ENCODE measurements at regions not wholly inside any gene's neighbourhood (a gene's known extent, or its start where the extent isn't known, plus 50 kb on each side); places are given as distances from the start of the nearest gene placed in this dataset.
A peak's percentile ranks its signal among the peaks of the same experiment; 100 is the strongest.

DNA sequence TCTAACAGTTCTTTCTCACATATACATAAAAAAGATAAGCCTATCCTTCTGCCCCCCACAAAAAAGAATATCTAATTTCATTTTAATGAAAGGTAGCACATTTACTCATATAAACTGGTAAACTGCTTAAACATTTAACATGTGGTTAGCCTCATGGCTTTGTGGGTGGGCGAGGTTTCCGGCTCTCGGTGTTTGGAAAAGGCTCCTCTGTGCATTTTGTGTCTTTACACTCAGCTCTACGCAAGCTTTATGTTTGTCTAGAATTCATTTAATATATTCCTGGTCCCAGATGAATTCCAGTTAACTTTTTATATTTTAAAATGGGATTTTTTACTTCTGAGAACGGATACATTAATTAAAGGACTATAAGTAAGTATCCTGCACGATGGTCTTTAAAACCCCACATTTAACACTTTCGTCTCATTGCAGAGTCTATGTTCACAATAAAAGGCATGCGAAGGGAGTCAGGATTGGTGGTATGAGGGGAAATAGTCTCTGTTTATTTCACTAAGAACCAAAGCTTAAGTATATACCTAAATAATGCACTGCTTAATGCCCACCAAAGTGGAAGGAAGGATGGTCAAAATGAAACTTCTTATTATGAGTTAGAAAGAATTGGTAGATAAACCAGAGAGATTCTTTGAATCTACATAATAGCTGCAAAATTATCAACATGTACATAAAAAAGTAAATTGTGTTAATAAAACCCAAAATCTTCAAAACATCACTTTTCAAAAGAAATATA lies 197.2 kb downstream of the CRPPA start:
- peak in 1 of 2 donors; percentile 31 for DNase-seq

GRCh38 chr7:16212610-16213009 lies 208.7 kb downstream of the CRPPA start:
- DNase-seq, result no peak

GRCh38 chr7:16212032-16212431 lies 209.3 kb downstream of the CRPPA start:
- DNase-seq, result no peak

GRCh38 chr7:16211402-16211925 lies 209.9 kb downstream of the CRPPA start:
- DNase-seq, result no peak

DNA sequence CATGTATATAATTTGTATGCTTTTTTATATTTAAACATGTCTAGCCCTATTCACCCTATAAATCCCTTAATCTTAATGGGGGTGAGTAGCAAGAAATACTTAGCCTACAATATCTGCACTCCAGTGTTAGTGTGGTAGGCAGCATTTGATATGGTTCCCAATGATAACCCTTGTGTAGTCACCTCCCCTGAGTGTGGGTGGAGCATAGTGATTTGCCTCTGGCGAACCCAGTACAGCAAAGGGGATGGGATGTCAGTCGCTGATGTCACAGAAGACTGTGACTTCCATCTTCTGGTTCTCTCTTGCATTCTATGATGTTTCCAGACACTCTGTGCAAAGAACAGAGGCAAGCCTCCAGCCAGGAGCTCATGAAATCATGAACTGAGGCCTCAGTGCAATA lies 211.2 kb downstream of the CRPPA start:
- no peak for DNase-seq

GRCh38 chr7:16207321-16207720 lies 214.0 kb downstream of the CRPPA start:
- DNase-seq, result no peak

- DNase-seq, result no peak
Observed at GRCh38 chr7:16205466-16205865, 215.9 kb downstream of the CRPPA start.

- DNase-seq, result no peak
Observed at GRCh38 chr7:16204953-16205352, 216.4 kb downstream of the CRPPA start.

DNA sequence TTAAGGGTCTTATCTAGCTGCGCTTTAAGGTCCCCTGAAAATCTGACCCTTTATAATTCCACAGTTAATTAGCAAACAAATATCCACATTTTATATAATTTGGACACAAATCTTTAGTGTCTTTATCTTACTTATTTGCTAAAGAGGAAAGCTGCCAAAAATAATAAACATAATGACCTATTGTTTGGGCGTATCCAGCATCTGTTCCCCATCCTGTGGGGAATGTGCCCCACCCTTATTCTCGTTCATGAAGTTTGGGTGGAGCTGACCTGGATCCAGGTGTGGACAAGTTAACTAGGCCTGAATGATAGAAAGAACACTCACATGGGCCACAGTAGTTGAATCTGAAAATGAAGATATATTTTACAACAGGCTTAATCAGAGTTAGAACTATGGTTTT lies 218.3 kb downstream of the CRPPA start:
- no peak for DNase-seq

DNA sequence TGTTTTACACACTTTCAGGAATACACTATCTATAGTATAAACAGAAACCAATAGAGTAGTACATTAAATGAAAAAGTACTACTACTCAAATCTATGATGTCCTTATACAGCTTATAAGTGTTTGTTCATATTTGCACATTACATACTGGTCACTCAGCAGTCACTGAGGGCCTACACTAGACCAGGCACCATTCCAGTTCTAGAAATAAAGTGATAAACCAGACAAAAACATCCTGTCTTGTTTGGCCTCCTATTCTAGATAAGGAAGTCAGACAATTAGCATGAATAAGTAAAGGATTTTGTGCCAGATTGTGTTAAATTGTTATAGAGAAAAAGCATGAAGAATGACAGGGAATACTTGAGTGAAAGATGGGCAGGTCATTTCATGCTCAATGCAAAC lies 219.0 kb downstream of the CRPPA start:
- no peak for DNase-seq

DNA sequence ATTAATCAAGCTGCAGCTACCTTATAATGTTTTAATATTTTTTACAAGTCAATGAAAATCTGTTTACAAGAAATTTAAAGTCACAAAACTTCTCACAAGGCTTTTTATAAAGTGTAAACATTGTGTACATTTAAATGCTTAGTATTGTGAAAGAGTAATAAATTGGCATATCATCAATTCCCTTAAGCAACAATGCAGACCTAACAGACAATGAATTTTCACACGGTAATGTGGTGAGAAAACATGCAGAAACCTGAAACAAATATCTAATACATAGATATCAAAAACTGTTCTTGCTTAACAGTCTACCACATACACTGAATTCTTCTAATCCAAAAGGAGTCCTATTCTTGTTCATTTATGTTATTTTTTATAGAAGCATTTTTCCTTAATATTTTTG lies 220.7 kb downstream of the CRPPA start:
- no peak for DNase-seq

GRCh38 chr7:16193631-16194030 lies 227.7 kb downstream of the CRPPA start:
- DNase-seq, result no peak

GRCh38 chr7:16189026-16189715 lies 232.2 kb downstream of the CRPPA start:
- no peak for DNase-seq

- no peak for DNase-seq
Observed at GRCh38 chr7:16187131-16187530, 234.2 kb downstream of the CRPPA start.

DNA sequence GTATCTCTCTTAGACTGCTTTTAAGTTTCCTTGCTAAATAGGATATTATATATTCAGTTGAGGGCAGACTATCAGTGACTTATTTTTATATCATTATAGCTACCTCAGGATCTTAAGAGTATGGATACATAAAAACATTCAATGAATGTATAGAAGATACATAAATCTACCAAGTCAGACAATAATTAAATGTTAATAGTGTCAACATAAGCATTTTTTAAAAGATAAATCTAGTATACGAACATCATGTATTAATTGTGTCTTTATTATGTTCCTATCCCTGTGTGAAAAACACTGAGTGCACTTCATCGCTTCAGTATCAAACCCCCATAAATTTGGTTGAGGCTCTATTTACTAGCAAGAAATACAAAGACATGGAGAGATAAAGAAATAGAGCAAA lies 242.8 kb downstream of the CRPPA start:
- no peak for DNase-seq

- no peak for DNase-seq
Observed at GRCh38 chr7:16178092-16178491, 243.2 kb downstream of the CRPPA start.

DNA sequence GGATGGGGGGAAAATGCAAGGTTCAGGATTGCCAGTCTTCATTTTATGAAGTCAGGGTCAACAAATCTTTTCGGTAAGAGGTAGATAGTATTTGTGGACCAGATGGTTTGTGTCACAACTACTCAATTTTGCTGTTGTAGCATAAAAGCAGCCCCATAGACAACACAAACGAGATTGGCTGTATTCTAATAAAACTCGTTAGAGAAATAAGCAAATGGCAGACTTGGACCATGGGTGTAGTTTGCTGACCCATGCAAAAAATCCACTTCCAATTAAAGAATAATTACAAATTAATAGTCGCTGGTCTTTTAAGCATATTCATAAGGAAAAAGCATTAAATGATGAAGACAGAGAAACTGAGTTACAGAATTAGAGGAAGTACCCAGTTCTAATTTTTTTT lies 247.1 kb downstream of the CRPPA start:
- DNase-seq, result no peak

GRCh38 chr7:16172366-16172765 lies 249.0 kb downstream of the CRPPA start:
- DNase-seq, result no peak

DNA sequence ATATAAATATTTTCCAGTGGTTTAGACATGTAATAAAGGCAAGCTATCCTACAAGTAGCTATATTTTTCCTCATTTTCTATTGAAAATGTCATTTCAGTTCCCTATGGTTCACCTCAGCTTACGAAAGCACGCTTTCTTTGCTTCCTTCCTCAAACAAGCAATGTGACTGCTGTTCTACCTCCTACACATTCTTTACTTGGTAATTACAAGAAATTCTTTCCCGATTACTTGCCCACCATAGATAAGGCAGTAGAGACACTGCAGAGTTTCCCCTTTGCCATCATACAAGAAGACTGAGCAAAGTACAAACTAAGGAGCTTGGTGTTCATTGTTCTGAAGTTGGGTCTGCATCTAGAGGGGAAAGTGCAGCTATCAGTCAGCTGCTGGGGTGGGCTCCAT lies 249.4 kb downstream of the CRPPA start:
- DNase-seq, result no peak

DNA sequence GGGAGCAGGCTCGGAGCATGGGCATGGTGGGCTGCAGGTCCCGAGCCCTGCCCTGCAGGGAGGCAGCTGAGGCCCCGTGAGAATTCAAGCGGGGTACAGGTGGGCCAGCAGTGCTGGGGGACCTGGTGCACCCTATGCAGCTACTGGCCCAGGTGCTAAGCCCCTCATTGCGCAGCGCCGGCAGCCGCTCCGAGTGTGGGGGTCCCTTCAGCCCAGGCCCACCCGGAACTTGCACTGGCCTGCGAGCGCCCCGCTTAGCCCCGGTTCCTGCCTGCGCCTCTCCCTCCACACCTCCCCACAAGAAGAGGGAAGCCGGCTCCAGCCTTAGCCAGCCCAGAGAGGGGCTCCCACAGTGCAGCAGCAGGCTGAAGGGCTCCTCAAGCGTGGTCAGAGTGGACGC lies 250.7 kb downstream of the CRPPA start:
- DNase-seq, result no peak

DNA sequence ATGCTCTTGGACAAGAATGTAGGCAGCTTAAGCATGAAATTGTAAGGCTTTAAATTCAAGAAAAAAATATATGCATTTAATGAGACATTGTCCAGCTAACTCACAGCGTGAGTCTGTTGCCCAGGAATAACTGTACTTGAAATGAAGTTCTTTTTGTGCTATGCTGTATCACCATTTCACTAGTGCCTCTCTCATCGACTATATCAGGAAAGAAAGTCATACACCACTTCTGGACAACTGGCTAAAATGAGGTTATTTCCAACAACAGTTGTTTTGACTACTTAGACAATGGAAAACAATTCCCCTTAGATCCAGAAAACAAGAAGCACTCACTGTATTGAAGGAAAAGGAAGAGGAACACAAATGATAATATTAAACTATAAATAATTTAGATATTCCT lies 251.8 kb downstream of the CRPPA start:
- DNase-seq, result no peak

GRCh38 chr7:16167526-16167925 lies 253.8 kb downstream of the CRPPA start:
- no peak for DNase-seq

- no peak for DNase-seq
Observed at GRCh38 chr7:16144361-16144760, 277.0 kb downstream of the CRPPA start.

DNA sequence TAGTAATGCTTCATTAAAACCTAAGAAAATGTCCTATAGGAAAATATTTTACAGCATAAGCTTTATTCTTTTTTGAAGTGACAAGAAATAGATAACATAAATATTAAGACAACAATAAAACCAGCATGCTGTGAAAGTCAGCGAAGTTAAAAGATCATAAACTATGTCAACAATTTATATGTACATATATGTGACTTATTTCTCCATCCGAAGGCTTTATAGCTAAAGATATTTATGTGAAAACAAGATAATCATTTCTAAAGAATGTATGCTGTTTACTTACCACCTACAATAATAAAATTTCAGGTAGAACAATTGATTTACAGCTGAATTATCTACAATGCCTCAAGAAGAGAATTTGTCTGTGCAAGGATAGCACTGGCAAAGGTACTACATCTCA lies 283.4 kb downstream of the CRPPA start:
- DNase-seq, result no peak

DNA sequence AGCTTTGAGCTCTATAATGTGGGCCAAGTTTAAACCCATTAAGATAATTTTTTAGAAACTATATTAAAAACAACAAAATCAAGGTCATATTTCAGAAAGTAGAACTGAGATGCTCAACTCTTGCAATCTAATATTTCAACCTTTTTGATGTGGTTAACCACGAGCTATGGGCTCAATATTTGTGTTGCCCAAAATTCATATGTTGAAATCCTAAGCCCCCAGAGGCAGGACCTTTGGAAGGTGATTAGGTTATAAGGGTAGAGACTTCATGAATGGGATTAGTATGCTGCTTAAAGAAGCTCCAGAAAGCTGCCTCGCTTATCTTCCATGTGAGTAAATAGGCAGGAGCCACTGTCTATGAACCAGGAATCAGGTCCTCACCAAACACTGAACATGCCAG lies 284.4 kb downstream of the CRPPA start:
- DNase-seq, result no peak
